Fibroblast of mammary gland (primary cell): ENCODE measurements at regions not wholly inside any gene's neighbourhood (a gene's known extent, or its start where the extent isn't known, plus 50 kb on each side); places are given as distances from the start of the nearest gene placed in this dataset.
A peak's percentile ranks its signal among the peaks of the same experiment; 100 is the strongest.

ENCODE experiments used
- DNase-seq: peaks from one replicate; pipeline ENCODE4 v3.0.0-alpha.2; 2010; ENCODE audit warnings: low read depth
- H3K4me3 ChIP-seq: 2 replicates; pipeline ENCODE4 v1.5.1; 2011; ENCODE audit warnings: low read depth, mild to moderate bottlenecking, low read length, moderate library complexity; ENCODE audit not compliant: control insufficient read depth
- CTCF ChIP-seq: conservative IDR thresholded peaks from 2 replicates; pipeline ENCODE4 v1.5.1; 2011; ENCODE audit warnings: low read depth, low read length, inconsistent platforms; ENCODE audit not compliant: control insufficient read depth, insufficient read depth

DNA sequence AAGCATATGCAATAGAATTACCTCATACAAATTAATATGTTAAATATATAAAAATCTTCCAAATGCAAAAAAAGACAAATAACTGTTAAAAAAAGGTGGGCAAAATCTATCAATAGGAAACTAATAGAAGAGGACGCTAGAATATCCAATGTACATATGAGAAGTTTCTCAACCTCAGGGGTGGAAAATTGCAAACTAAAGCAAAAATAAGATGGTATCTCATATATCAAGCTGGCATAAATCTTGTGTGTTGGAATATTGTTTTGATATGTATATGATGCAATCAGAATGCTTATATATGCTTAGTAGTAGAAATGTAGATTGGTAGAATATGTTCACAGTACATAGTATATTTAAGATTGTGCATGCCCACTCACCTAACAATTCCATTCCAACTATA is 395.0 kb upstream of the OPRM1 start:
- no peak for TF ChIP-seq CTCF
- H3K4me3 ChIP-seq, result no peak overlapping the region
- DNase-seq, result no peak

GRCh38 chr6:153634416-153634815 is 404.6 kb upstream of the OPRM1 start:
- DNase-seq, result peak; percentile 2
- TF ChIP-seq CTCF, result no peak
- no peak overlapping the region for H3K4me3 ChIP-seq

DNA sequence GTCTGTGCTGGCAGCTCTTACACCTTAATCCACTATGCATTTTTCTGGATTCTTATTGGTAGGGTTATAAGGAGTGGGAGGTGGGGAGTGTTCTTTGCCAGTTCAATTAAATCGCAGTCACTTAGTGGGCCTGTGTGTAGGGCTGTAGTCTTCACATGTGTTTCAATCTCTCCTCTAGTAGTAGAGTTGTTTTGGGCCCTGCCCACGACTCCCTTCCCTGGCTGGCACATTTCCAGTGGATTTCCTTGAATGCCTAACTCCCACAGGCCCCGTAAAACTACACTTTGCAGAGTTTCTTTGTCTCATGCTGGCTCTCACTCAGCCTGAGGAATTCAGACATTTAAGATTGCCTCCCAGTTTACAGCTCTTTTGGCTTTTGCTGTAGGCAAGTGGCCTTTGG is 414.0 kb upstream of the OPRM1 start:
- DNase-seq, result peak; percentile 45
- no peak for TF ChIP-seq CTCF
- H3K4me3 ChIP-seq, result no peak overlapping the region

GRCh38 chr6:153624528-153624927 is 414.5 kb upstream of the OPRM1 start:
- DNase-seq, result no peak
- no peak overlapping the region for H3K4me3 ChIP-seq
- no peak for TF ChIP-seq CTCF

- DNase-seq, result no peak
- no peak overlapping the region for H3K4me3 ChIP-seq
- TF ChIP-seq CTCF, result no peak
These were observed 415.5 kb upstream of the OPRM1 start for GRCh38 chr6:153623496-153623895.

DNA sequence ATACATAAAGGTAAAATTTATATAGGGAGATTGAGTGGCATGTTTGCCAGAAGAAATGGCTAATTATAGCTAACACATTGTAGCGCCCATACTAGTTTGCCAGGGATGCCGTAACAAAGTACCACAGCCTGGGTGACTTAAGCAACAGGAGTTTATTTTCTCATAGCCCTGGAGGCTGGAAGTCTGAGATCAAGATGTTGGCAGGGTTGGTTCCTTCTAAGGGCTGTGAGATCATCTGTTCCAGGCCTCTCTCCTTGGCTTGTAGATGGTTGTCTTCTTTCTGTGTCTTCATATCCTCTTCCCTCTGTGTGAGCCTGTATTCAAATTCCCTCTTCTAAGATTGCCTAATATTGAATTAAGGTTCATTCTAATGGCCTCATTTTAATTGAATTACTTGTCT is 417.5 kb upstream of the OPRM1 start:
- DNase-seq, result peak; percentile 10
- no peak overlapping the region for H3K4me3 ChIP-seq
- no peak for TF ChIP-seq CTCF

- no peak for DNase-seq
- no peak overlapping the region for H3K4me3 ChIP-seq
- TF ChIP-seq CTCF, result no peak
These were observed 418.0 kb upstream of the OPRM1 start for GRCh38 chr6:153621070-153621469.
